ENCODE measurements at regions not wholly inside any gene's neighbourhood (a gene's known extent, or its start where the extent isn't known, plus 50 kb on each side); places are given as distances from the start of the nearest gene placed in this dataset.

- no peak for TF ChIP-seq CTCF (IDR thresholded peaks at IDR 0.05 in 4 of 5, conservative IDR thresholded peaks at IDR 0.05 in 1 of 5)
- no peak for TF ChIP-seq POLR2A (IDR thresholded peaks at IDR 0.05)
- Histone ChIP-seq H3K4me3 (no peak overlapping the region), H3K27me3 (no peaks in the 10 kb centered on the region), H3K27ac (no peak overlapping the region), H3K4me1 (no peaks in the 10 kb centered on the region), H3K36me3 (no peaks in the 10 kb centered on the region), H3K9me3 (no peaks in the 10 kb centered on the region)
- DNase-seq (no peak), ATAC-seq (no peak)
- intact Hi-C loops (cut with DNase I; ENCODE audit: low total_unique reads) (no loop called here), in situ Hi-C loops (cut with MboI; ENCODE audit: low sequenced_read_pairs in 4 of 4) (loop anchor here in 2 of 4 donors (10.0 to 25.0 kb wide), 2 partner anchors 1075 to 1087 kb away; no protein-coding TSS in a partner anchor)
Measured at GRCh38 chr5:18312016-18312415, 677.8 kb downstream of the TAF11L14 start.

- DNase-seq (no peak), ATAC-seq (no peak)
- in situ Hi-C loops (cut with MboI; ENCODE audit: low sequenced_read_pairs in 4 of 4) (loop anchor here in 2 of 4 donors (10.0 to 25.0 kb wide), 2 partner anchors 1077 to 1089 kb away; no protein-coding TSS in a partner anchor), intact Hi-C loops (cut with DNase I; ENCODE audit: low total_unique reads) (no loop called here)
- H3K27me3 ChIP-seq = no peaks in the 10 kb centered on the region
- no peak overlapping the region for H3K27ac ChIP-seq
- no peaks in the 10 kb centered on the region for H3K36me3 ChIP-seq
- no peak overlapping the region for H3K4me3 ChIP-seq
- H3K4me1 ChIP-seq = no peaks in the 10 kb centered on the region
- TF ChIP-seq CTCF (IDR thresholded peaks at IDR 0.05 in 4 of 5, conservative IDR thresholded peaks at IDR 0.05 in 1 of 5) (peak in 3 of 5 experiments; percentile 19 to 52 (median 33)), POLR2A (IDR thresholded peaks at IDR 0.05) (no peak)
- no peaks in the 10 kb centered on the region for H3K9me3 ChIP-seq
Measured at GRCh38 chr5:18314192-18314778, 680.0 kb downstream of the TAF11L14 start.

- Histone ChIP-seq H3K4me1 (no peaks in the 10 kb centered on the region), H3K36me3 (no peaks in the 10 kb centered on the region), H3K27me3 (no peaks in the 10 kb centered on the region), H3K27ac (no peak overlapping the region), H3K4me3 (no peak overlapping the region), H3K9me3 (no peaks in the 10 kb centered on the region)
- TF ChIP-seq POLR2A (IDR thresholded peaks at IDR 0.05) = no peak
- TF ChIP-seq CTCF (IDR thresholded peaks at IDR 0.05 in 4 of 5, conservative IDR thresholded peaks at IDR 0.05 in 1 of 5) = no peak
- no peak for DNase-seq
- intact Hi-C loops (cut with DNase I; ENCODE audit: low total_unique reads) = no loop called here
- in situ Hi-C loops (cut with MboI; ENCODE audit: low sequenced_read_pairs in 4 of 4) = loop anchor here in 1 of 4 donors (25.0 kb wide), 1 partner anchor 1084 kb away; no protein-coding TSS in a partner anchor
- ATAC-seq = no peak
Measured at GRCh38 chr5:18321262-18321942, 687.1 kb downstream of the TAF11L14 start.

GRCh38 chr5:18323891-18324290, 689.6 kb downstream of the TAF11L14 start:
- Histone ChIP-seq H3K9me3 (no peaks in the 10 kb centered on the region), H3K27me3 (no peaks in the 10 kb centered on the region), H3K36me3 (no peaks in the 10 kb centered on the region), H3K27ac (no peak overlapping the region), H3K4me1 (no peaks in the 10 kb centered on the region), H3K4me3 (no peak overlapping the region)
- TF ChIP-seq CTCF (IDR thresholded peaks at IDR 0.05 in 4 of 5, conservative IDR thresholded peaks at IDR 0.05 in 1 of 5) (no peak), POLR2A (IDR thresholded peaks at IDR 0.05) (no peak)
- no peak for ATAC-seq
- intact Hi-C loops (cut with DNase I; ENCODE audit: low total_unique reads) (no loop called here), in situ Hi-C loops (cut with MboI; ENCODE audit: low sequenced_read_pairs in 4 of 4) (loop anchor here in 1 of 4 donors (25.0 kb wide), 1 partner anchor 1087 kb away; no protein-coding TSS in a partner anchor)
- DNase-seq = no peak
